ENCODE measurements at regions not wholly inside any gene's neighbourhood (a gene's known extent, or its start where the extent isn't known, plus 50 kb on each side); places are given as distances from the start of the nearest gene placed in this dataset.
"Not testable (repeated sequence)": the region's sequence is repeated elsewhere in the genome, so short reads cannot be mapped to it uniquely, and the experiment has no call there.

GRCh38 chr10:44278837-44279324 is 106.0 kb downstream of the CXCL12 start:
- TF ChIP-seq ISL1 (CRISPR knock-in tag; IDR thresholded peaks at IDR 0.05) (peak; percentile 68), ARNTL (CRISPR knock-in tag; IDR thresholded peaks at IDR 0.05; ENCODE audit: borderline replicate concordance, low read depth) (no peak), ZFP30 (CRISPR knock-in tag; IDR thresholded peaks at IDR 0.05) (no peak), SNAI2 (CRISPR knock-in tag; IDR thresholded peaks at IDR 0.05) (no peak; the same call in 1 of the 2 replicates), ZNF565 (CRISPR knock-in tag; conservative IDR thresholded peaks at IDR 0.05; ENCODE audit: low read depth) (no peak), TCF4 (CRISPR knock-in tag; IDR thresholded peaks at IDR 0.05; ENCODE audit: borderline replicate concordance) (peak; percentile 49)
- TF ChIP-seq, protein P1, sequence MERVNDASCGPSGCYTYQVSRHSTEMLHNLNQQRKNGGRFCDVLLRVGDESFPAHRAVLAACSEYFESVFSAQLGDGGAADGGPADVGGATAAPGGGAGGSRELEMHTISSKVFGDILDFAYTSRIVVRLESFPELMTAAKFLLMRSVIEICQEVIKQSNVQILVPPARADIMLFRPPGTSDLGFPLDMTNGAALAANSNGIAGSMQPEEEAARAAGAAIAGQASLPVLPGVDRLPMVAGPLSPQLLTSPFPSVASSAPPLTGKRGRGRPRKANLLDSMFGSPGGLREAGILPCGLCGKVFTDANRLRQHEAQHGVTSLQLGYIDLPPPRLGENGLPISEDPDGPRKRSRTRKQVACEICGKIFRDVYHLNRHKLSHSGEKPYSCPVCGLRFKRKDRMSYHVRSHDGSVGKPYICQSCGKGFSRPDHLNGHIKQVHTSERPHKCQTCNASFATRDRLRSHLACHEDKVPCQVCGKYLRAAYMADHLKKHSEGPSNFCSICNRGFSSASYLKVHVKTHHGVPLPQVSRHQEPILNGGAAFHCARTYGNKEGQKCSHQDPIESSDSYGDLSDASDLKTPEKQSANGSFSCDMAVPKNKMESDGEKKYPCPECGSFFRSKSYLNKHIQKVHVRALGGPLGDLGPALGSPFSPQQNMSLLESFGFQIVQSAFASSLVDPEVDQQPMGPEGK (CRISPR knock-in tag; IDR thresholded peaks at IDR 0.05; ENCODE audit: borderline replicate concordance): no peak
- ATAC-seq: peak; percentile 88

DNA sequence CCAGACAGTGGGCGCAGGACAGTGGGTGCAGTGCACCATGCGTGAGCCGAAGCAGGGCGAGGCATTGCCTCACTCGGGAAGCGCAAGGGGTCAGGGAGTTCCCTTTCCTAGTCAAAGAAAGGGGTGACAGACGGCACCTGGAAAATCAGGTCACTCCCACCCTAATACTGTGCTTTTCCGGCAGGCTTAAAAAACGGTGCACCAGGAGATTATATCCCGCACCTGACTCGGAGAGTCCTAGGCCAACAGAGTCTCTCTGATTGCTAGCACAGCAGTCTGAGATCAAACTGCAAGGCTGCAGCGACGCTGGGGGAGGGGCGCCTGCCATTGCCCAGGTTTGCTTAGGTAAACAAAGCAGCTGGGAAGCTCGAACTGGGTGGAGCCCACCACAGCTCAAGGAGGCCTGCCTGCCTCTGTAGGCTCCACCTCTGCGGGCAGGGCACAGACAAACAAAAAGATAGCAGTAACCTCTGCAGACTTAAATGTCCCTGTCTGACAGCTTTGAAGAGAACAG is 116.4 kb downstream of the CXCL12 start:
- ATAC-seq: not testable (repeated sequence)

GRCh38 chr10:44267007-44267406 is 117.9 kb downstream of the CXCL12 start:
- TF ChIP-seq OSR1 (CRISPR knock-in tag; IDR thresholded peaks at IDR 0.05): no peak
- no peak for TF ChIP-seq TSHZ2 (CRISPR knock-in tag; IDR thresholded peaks at IDR 0.05)
- no peak for ATAC-seq

- no peak for ATAC-seq
- TF ChIP-seq ESRRG (CRISPR knock-in tag; IDR thresholded peaks at IDR 0.05) (no peak), BACH2 (CRISPR knock-in tag; IDR thresholded peaks at IDR 0.05; ENCODE audit: borderline replicate concordance) (no peak), ZNF70 (CRISPR knock-in tag; IDR thresholded peaks at IDR 0.05) (no peak), PPARA (CRISPR knock-in tag; IDR thresholded peaks at IDR 0.05; ENCODE audit: borderline replicate concordance) (no peak), CREB5 (CRISPR knock-in tag; IDR thresholded peaks at IDR 0.05; ENCODE audit: low read depth) (no peak), TOX (CRISPR knock-in tag; IDR thresholded peaks at IDR 0.05; ENCODE audit: borderline replicate concordance) (no peak), ZC3H10 (CRISPR knock-in tag; IDR thresholded peaks at IDR 0.05) (no peak), ZNF8 (CRISPR knock-in tag; IDR thresholded peaks at IDR 0.05) (no peak), CSDC2 (CRISPR knock-in tag; IDR thresholded peaks at IDR 0.05) (no peak), TSHZ2 (CRISPR knock-in tag; IDR thresholded peaks at IDR 0.05) (no peak), ZNF565 (CRISPR knock-in tag; conservative IDR thresholded peaks at IDR 0.05; ENCODE audit: low read depth) (no peak), ZFP30 (CRISPR knock-in tag; IDR thresholded peaks at IDR 0.05) (no peak), ARNTL (CRISPR knock-in tag; IDR thresholded peaks at IDR 0.05; ENCODE audit: borderline replicate concordance, low read depth) (no peak), TCF4 (CRISPR knock-in tag; IDR thresholded peaks at IDR 0.05; ENCODE audit: borderline replicate concordance) (no peak), ZFP3 (CRISPR knock-in tag; IDR thresholded peaks at IDR 0.05) (no peak), RARB (CRISPR knock-in tag; IDR thresholded peaks at IDR 0.05) (no peak)
- TF ChIP-seq, protein P2, sequence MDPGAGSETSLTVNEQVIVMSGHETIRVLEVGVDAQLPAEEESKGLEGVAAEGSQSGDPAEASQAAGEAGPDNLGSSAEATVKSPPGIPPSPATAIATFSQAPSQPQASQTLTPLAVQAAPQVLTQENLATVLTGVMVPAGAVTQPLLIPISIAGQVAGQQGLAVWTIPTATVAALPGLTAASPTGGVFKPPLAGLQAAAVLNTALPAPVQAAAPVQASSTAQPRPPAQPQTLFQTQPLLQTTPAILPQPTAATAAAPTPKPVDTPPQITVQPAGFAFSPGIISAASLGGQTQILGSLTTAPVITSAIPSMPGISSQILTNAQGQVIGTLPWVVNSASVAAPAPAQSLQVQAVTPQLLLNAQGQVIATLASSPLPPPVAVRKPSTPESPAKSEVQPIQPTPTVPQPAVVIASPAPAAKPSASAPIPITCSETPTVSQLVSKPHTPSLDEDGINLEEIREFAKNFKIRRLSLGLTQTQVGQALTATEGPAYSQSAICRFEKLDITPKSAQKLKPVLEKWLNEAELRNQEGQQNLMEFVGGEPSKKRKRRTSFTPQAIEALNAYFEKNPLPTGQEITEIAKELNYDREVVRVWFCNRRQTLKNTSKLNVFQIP (CRISPR knock-in tag; IDR thresholded peaks at IDR 0.05; ENCODE audit: borderline replicate concordance, low read depth): no peak
- TF ChIP-seq, protein P1 (CRISPR knock-in tag; IDR thresholded peaks at IDR 0.05; ENCODE audit: borderline replicate concordance): no peak
Measured at GRCh38 chr10:44264244-44264643, 120.7 kb downstream of the CXCL12 start.

Data from SK-N-SH treated with all-trans-retinoic acid at 6 μM for 48 hours (cell line).